HPDE6-E6E7 (cell line): ENCODE measurements at regions not wholly inside any gene's neighbourhood (a gene's known extent, or its start where the extent isn't known, plus 50 kb on each side); places are given as distances from the start of the nearest gene placed in this dataset.

Source experiments
- DNase-seq: peaks from one replicate; pipeline ENCODE4 v3.0.0; 2011; ENCODE audit warnings: missing footprints; ENCODE audit errors: extremely low spot score

DNA sequence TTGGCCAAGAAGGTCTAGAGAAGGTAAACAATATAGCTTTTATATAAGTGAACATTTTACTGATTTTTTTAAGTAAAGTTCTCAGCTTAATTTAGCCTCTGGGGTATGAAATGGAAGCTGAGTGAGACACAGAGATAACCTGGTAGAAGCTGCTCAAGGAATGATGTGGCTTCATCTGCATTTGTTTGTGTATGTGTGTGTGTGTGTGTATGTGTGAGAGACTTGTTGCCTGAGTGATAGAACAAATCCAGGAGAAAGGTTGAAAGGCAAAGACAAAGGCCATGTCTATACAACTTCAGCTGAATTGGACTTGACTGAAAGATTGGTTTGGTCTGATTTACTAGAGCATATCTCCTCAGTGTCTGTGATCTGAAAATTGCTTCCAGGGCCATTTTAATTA, 63.6 kb downstream of the PCDH7 start:
- DNase-seq = no peak

DNA sequence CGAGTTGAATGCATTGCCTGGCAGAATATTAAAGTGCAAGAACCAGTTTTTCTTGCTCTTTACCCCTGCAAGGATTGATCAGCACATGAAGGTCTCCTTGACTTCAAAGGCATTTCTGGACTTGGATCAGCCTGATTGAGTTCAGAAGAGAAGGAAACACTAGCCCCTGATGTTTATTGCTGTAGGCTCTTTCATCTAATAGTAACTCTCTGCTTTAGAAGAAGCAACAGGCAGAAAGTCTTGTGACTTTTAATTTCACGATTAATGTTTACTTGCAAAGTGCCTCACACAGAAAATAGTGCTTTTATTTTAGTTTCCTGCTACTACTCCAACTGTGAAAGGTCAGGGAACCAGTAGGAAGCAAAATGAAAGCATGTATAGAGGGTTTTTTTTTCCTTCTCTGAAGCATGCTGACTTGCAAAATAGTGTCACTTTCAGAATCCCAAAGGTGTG, 69.1 kb downstream of the PCDH7 start:
- peak; percentile 19 for DNase-seq

DNA sequence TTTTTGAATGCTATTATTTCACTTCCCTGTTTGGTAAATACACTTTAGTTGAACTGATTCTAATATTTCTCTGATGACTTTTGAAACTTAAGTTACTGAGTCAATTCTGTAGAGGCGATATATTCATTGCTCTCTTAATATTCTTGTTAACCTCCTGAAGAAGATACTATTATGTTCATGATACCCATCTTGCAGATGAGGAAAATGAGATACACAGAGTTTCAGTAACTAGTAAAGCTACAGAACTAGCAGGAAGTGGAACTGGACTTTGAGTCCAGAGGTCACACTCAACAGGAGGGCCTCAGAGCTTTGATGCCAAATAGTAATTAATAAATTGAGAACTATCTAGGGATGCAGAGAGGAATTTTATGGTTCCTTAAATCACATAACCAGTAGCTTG, 70.0 kb downstream of the PCDH7 start:
- no peak for DNase-seq

DNA sequence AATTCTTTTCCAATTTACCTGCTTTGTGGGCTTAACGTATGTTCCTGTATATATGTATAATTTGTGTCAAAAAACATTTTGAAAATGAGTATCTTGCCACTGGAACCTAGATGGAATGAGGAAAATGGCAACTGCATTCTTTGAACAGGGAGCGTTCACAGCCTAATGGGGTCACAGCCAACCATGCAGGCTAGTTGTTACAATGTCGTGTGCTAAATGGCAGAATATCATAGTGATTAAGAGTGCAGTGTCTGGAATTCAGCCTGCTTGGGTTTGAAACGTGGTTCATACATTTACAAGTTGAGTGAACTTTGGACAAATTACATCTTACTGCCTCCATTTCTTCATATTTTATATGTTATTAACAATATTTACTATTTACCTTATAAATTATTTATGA, 70.8 kb downstream of the PCDH7 start:
- no peak for DNase-seq

DNA sequence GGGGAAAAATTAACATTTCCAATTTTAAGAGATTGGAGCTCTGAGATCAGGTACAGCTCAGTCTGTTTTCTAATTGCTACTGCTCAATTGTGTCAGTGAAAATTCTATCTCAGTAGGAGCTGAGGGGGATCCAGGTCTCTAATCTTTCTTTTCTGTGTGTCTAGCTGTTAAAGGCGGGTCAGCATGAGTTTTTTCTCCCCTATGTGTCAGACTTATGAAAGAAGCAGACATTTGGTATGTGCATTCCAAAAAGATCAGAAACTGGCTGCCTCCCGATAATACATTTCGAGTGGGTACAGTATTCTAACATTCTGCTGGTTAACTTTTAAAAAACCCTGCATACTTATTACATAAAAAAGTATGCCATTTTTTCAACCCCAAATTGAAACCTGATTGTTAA, 72.4 kb downstream of the PCDH7 start:
- no peak for DNase-seq

DNA sequence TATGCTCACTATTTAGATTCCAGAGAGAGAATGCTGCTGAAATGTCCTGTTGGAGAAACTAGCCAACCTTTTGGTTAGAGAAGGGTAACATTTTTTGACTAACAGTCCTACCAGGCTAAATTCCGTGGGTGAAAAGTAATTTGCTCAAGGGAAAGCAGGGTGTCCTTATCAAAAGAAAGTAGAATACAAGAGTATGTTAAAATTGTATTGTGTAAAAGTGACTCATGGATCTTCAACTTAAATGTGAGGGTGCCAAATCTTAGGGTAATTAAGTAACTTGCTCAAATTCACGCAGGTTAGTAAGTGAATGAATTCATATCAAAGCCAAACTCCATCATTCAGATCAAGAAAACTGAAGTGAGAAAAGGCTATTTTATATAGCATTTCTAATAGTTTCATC, 81.7 kb downstream of the PCDH7 start:
- DNase-seq = no peak

DNA sequence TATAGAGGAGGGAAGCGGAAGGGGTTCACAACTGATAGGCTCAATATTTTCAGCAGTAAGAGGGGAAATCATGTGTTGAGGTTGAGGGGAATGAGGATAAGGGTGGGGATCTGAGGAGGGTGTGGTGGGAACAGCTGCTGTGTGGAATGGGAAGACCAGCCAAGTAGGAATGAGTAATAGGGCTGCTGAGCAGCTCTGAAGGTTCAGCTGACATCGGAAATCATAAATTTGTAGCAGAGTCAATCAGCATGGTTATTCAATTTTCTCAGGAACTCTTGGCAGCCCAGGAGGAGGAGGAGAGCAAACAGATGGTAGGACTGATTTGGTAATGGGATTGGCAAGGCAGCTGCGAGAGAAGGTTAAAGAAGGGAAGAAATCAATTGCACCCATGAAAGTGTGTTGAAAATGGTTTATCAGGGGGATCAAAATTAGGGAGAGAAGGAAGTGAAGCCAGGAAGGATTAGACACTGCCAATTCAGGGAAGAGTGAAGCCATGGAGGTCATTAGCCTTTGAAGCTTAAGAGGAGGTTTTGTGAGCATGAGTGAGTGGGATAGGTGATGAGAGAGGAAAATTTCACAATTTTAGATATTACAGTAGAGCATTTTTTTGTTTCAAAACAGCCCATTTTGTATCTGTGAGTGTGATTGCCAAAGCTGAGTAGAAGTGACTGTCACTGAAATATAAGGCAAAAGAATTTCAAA, 82.6 kb downstream of the PCDH7 start:
- DNase-seq = peak; percentile 3

DNA sequence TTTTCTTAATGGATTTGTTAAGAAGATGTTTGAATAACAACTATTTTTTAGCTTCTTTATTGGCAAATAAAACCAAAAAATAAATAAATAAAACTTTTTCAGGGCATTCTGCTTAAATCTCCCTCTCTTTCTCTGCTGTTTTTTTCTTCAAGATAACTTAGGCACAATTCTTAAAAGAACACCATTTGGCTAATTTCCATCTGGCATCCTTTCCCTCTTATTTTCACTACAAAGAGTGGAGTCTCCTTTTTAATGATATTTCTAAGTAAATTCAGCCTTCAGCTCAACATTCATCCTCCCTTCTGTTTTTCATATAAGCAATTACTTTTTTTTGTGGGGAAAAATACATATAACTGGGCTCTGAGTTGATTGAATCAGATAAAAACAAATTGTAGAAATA, 88.1 kb downstream of the PCDH7 start:
- DNase-seq = no peak

DNA sequence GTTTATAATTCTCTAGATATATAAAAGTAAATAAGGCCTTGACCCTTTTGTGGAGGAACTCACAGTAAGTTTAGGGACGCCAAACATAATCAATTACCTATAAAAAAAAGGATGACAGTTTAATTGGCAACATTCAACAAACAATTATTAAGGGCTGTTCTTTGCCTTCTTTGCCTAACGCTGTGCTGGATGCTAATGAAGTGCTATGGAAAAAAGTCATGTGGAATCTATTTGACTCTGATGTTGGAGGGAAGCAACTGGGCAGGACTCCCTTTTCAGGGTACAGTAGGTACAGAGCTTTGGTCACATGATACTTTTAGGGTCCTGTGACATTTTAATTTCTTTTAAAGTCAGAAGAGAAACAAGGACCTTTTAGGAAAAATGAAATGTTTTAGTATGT, 91.1 kb downstream of the PCDH7 start:
- DNase-seq = no peak

DNA sequence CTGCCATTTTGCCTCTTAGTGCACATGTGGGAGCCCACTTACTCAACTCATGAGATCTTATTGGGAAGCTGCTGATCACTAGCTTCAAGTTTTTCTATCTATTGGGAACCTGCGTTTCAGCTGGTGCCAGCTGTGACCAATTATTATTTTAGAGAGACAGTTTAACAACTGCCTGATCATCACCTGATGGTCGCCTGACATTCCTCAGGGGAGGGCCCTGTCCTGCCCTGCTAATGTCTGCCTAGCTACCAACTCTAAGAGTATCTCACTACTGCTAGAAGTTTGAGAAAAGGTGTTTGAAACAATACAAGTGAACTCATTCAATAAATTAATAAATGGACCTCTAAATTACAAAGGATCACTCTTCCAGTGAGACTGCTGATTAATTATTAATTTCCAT, 95.5 kb downstream of the PCDH7 start:
- no peak for DNase-seq

DNA sequence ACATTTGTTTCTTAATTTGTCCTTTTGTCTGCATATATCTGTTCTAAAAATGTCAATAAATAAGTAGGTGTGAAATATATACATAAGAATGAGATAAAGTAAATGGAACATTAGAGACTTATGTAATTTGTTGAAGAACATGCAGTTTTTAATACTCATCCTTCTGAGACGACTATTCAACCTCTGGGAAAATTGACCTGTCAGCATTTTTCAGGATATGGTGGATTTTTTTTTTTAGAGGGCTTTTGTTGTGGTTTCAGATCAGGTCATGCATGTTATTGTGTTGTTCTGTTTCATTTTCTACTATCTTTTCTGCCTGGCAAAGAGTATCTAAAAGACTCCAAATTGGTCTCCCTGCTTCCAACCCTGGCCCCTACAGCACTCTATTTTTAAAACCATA, 97.3 kb downstream of the PCDH7 start:
- DNase-seq = no peak

DNA sequence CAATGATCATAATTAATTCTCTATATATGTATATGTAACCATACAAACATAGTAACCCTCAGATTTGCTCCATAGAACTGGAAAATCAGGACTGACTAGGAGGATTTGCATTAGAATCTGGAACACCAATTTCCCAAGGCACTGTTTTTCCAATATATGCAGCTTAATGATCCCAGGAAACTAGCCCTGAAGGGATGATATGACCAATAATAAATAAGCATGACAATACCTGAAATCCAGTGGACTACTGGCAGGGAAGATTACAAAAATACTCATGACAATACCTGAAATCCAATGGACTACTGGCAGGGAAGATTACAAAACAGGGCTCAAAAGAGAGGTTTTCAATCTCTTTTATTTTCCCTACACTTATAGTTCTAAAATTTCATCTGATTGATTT, 98.4 kb downstream of the PCDH7 start:
- no peak for DNase-seq

DNA sequence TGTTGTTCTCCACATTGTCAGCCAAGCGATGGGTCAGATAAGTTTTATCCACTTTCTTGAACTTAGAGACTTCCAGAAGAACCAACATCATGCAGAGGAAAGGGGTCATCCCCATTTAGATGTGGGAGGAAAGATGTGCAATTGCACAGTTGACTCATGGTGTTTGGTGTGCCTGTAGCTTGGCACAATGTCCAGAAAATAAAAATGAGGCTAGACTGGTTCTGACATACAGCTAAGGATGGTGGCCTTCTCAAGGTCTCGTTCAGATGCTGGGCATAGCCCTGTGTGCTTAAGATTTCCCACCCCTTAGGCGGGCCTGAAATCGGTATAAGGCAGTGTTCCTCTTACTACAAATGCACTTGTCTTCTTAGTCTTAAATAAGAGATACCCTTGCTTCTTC, 101.1 kb downstream of the PCDH7 start:
- DNase-seq = no peak

DNA sequence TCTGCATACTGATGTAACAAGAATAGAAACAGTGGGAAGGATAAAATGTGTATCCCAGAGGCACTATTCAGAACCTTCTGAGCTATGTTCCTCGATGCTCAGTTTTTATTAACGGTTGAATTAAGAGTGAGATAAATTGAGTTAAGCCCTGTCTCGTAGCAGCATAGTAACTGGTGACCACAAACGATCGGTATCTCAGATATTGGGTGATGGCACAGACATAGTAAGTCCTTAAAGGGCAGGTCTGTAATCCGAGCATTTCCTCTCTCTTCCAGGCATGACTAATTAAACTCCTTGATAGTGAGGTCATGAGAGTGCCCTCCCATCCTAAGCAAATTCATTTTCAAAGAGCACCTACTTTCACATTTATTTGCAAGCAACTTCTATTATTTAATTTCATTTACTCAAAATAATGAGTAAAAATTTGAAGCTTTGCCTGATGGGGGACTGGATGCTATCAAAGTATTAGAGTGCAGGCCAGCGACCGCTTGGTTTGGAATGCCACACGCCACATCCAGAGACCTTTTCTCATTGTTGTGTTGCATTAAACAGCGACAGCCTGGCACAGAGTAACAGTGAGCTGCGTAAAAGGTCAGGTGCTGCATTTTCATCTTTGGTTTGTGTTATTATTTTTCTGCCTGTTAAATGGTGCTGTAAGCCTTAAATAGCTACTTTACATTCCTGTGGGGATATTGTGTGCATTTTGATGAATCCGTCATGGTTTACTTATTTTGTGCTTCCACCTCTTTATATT, 101.9 kb downstream of the PCDH7 start:
- DNase-seq = peak; percentile 23

DNA sequence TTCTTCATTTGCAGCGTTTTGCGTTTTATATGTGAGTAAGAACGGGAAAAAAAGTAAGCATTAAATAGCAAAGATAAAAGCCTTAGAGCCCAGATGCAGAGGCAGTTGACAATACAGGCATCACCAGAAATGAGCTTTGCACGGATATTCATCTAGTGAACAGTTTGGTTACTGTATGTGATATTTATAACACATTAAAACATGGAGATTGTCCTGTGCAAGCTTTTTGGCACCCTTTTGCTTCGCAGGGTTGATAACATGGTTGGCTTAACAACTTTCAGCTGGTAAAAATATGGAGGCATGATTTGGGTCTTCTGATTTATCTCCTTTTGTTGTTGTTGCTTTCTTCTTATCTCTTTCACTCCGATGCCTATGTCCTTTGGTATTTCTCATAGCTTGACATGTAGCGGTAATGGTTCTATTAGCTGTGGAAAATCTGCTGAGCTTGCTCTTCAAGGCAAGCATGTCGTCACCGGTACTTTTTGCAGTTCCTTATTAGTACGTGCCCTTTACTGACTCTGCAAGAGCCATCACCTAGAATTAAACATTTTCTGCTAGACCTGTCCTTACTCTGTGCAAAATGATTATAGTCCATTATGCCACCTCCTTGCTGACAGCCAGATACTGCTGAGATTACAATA, 102.9 kb downstream of the PCDH7 start:
- DNase-seq = no peak

DNA sequence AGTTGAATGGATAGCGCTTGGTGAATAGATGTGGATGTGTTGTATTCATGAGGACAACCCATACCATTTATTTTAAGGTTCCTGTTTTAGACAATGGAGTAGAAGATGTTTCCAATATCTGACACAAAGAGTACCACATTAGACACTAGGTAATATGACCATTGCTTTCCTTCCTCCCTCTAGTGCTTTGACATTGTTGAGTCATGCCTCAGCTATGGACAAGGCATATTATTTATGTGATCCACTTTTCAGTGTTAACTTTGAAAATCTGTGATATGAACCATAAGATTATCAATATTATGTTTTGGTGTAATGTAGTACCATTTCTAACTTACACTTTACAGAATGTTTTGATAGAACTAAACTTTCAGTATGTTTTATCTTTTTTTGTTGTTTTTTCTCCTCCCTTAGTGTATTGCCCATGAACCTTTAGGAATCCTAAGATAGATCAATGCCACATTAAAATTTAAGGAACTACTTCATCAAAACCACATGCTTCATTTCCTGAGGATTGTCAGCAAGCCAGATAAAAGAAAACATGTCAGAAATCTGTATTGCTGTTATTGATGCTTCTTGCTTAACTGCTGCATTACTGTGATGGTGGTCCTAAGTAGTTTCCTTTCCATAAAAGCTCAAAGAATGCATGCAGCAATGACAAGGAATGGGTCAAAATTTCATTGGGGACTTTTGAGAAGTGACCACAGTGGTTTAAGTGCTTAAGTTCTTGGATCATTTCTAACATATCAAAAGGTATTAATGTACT, 105.0 kb downstream of the PCDH7 start:
- no peak for DNase-seq

DNA sequence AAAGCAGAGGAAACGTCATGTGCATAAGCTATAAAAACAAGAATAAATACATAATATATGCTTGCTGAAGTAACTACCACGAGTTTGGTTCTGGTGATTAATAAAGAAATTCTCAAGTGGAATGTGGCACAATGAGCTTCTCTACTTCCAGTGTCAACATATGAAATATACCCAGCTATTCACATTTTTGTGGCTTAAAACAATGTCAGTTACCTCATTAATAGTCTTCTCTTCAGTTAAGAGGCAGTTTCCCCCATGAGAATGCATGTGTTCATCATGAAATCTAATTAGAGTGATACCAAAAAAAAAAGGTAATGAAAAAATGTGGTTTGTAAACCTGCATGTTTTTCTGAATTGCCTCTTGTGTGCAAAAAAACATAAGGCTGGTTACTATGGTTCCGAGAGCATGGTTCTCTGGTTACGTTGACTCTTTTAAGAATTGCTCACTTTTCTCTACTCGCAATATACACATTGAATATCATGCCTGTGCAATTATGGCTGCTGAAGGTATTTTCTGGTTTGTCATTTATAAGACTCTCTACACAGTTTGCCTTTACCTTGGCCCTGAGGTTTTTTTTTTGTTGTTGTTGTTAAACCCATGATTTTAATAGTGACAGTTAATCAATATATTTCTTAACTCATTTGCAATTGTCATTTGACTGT, 108.2 kb downstream of the PCDH7 start:
- no peak for DNase-seq

DNA sequence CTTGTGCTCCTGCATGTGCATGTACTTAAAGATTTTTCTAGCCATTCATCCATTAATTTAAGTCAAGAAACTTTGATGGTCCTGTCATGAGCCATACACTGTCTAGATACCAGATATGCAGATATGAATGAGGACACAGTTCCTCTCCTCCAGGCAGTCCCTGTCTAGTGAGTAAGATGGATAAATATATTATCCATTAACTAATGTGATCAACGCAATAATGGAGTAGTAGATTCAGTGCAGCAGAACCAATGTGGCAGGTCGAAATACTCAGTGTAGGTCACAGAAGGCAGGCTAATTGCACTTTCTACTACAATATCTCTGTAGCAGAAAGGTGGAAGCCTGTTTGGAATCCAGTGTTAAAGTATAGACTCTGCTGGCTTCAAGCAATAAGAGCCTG, 112.5 kb downstream of the PCDH7 start:
- no peak for DNase-seq

DNA sequence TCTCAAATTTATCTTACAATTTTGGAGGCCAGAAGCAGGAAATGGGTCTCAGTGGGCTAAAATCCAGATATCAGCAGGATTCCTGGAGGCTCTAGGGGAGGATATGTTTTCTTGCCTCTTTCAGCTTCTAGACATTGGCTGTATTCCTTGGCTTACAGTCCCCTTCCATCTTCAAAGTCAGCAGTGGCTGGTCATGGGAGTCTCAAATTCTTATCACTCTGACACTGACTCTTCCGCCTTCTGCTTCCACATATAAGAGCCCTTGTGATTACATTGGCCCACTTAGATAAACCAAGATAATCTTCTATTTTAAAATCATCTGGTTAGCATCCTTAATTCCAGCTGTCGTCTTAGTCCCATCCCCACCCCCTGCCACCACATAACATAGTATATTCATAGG, 113.0 kb downstream of the PCDH7 start:
- DNase-seq = no peak

DNA sequence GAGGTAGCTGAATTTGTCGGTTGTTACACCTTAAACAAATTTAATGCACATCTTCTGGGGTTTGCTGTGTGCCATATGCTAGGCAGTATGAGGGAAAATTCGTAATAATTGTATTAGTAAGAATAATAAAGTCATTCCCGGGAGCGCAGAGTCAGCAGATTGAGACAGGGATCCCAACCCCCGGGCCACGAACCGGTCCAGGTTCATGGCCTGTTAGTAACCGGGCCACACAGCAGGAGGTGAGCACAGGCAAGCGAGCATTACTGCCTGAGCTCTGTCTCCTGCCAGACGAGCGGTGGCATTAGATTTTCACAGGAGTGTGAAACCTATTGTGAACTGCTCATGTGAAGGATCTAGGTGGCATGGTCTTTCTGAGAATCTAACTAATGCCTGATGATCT, 114.9 kb downstream of the PCDH7 start:
- no peak for DNase-seq

DNA sequence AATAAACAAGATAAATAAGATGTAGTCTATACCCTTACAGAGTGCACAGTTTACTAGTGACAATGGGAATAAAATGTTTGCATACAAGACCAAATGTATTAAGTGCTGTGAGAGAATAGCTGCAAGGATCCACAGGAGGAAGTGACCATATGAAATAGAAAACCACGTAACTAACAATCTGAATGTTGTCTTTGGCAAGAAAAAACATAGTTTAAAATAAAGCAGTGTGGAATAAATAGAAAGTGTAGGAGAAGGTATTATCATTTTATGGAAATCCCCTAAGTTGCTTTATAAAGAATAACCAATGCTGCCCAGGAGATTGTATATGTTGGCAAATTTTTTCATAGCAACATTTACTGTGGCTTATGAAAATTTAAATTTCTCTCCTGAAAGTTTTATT, 116.1 kb downstream of the PCDH7 start:
- no peak for DNase-seq

DNA sequence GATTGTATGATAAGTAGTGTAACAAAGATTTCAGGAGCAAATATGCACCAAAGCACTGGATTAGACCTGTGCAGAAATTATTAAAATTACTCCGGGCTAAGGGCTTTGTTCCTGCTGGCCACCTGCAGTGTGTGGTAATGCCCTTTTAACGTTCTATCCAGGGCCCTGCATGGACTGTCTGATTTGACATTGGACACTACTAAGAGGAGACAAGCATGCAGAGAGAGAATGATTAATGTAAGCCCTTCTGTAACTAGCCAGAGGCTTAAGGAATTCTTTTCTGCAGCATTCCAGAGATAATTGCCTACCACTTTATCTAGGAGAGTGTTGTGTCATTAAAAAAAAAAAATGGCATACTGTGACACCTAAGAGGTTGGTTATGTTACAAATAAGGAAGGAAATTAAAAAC, 117.0 kb downstream of the PCDH7 start:
- no peak for DNase-seq
